Endothelial cell of umbilical vein (primary cell): ENCODE measurements at regions not wholly inside any gene's neighbourhood (a gene's known extent, or its start where the extent isn't known, plus 50 kb on each side); places are given as distances from the start of the nearest gene placed in this dataset.

Experiments
- EZH2 ChIP-seq: IDR thresholded peaks from 2 replicates; pipeline ENCODE4 v1.6.1; 2012; ENCODE audit warnings: borderline replicate concordance, low read depth, mild to moderate bottlenecking, moderate library complexity, low read length, inconsistent platforms; ENCODE audit not compliant: severe bottlenecking
- FOS ChIP-seq: IDR thresholded peaks from 2 replicates; pipeline ENCODE4 v1.6.1; 2011; ENCODE audit warnings: mild to moderate bottlenecking, low read length, moderate library complexity, borderline replicate concordance; ENCODE audit not compliant: insufficient read depth
- POLR2A ChIP-seq: IDR thresholded peaks from 2 replicates; pipeline ENCODE4 v1.6.1; 2012; ENCODE audit warnings: low read depth, mild to moderate bottlenecking, control low read depth, low read length
- POLR2AphosphoS5 ChIP-seq: IDR thresholded peaks from 2 replicates; pipeline ENCODE4 v1.6.1; 2012; ENCODE audit warnings: low read depth, mild to moderate bottlenecking, control low read depth, low read length, moderate library complexity; ENCODE audit not compliant: insufficient read depth
- TF ChIP-seq, protein P1 (sequence below): IDR thresholded peaks from 2 replicates; pipeline ENCODE4 v1.6.1; 2011; ENCODE audit not compliant: insufficient read depth, insufficient read length
- TF ChIP-seq, protein P2 (sequence below), 2 donors: IDR thresholded peaks; 1 replicate in 1 of 2; 2 replicates in 1 of 2; pipeline ENCODE4 v1.5.1; 2011; ENCODE audit warnings: low read length in 2 of 2, mild to moderate bottlenecking in 2 of 2, moderate library complexity in 2 of 2, control low read depth in 1 of 2, inconsistent platforms in 1 of 2, low read depth in 1 of 2; ENCODE audit not compliant: insufficient read depth in 1 of 2; ENCODE audit errors: extremely low read depth in 1 of 2

DNA sequence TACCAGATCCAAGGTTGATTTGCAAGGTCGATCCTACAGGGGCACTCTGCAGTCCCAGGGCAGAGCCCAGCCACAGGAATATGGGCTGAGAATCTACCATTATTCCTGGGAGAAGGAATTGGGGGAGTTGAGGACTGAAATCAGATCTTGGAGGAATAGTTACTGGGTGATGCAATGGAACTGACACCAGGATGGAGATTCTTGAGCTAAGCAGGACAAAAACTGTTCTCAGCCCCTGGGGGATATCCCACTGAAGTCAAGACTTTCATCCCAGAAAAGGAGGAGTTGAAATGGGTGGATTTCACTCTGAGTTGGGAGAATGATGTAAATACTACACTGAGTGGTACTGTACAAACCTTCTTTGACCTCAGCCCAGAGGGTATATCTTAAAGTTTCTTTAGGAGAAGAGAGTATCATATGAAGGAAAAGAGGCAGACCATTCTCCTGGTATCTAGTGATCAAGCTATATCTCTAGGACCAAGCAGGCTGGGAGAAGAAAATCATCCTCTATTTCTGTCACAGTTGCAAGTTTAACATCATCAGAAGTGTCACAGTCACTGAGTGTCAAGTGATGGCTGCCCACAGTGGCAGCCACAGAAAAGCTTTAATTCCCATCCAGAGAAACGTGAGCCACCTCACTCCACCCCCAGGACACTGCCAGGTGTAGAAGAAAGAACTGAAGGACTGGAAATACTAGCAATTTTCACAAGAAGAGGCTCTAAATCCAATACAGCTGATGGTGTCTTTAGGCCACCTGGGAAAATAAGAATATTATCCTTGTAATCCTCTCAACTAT is 181.9 kb downstream of the NUAK1 start:
- TF ChIP-seq, protein P1, sequence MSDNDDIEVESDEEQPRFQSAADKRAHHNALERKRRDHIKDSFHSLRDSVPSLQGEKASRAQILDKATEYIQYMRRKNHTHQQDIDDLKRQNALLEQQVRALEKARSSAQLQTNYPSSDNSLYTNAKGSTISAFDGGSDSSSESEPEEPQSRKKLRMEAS, result no peak
- TF ChIP-seq, protein P2, sequence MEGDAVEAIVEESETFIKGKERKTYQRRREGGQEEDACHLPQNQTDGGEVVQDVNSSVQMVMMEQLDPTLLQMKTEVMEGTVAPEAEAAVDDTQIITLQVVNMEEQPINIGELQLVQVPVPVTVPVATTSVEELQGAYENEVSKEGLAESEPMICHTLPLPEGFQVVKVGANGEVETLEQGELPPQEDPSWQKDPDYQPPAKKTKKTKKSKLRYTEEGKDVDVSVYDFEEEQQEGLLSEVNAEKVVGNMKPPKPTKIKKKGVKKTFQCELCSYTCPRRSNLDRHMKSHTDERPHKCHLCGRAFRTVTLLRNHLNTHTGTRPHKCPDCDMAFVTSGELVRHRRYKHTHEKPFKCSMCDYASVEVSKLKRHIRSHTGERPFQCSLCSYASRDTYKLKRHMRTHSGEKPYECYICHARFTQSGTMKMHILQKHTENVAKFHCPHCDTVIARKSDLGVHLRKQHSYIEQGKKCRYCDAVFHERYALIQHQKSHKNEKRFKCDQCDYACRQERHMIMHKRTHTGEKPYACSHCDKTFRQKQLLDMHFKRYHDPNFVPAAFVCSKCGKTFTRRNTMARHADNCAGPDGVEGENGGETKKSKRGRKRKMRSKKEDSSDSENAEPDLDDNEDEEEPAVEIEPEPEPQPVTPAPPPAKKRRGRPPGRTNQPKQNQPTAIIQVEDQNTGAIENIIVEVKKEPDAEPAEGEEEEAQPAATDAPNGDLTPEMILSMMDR (IDR thresholded peaks at IDR 0.05; ENCODE audit: extremely low read depth in 1 of 2, insufficient read depth in 1 of 2, low read depth in 1 of 2, low read length in 2 of 2), result no peak
- no peak for TF ChIP-seq EZH2
- TF ChIP-seq POLR2A, result no peak
- TF ChIP-seq FOS, result no peak
- TF ChIP-seq POLR2AphosphoS5, result no peak
